Smooth muscle cell (in vitro differentiated cells): ENCODE measurements at regions not wholly inside any gene's neighbourhood (a gene's known extent, or its start where the extent isn't known, plus 50 kb on each side); places are given as distances from the start of the nearest gene placed in this dataset.

Experiments used
- DNase-seq: peaks from one replicate; lab custom pipeline; 2025; ENCODE audit not compliant: unreplicated experiment; lab: John Stamatoyannopoulos, UW
- H2AFZ ChIP-seq: fragments of 200-600 bp; sonication (generic); 2 replicates; pipeline ENCODE4 v1.6.0; 2016; ENCODE audit warnings: antibody characterized with exemption, low read depth, mild to moderate bottlenecking
- H3F3A ChIP-seq: fragments of 200-600 bp; sonication (generic); 2 replicates; pipeline ENCODE4 v1.6.0; 2017; ENCODE audit warnings: antibody characterized with exemption, low read depth
- H3K27ac ChIP-seq: fragments of 200-600 bp; sonication (generic); 2 replicates; pipeline ENCODE4 v1.5.1; 2016; ENCODE audit warnings: low read depth, mild to moderate bottlenecking
- H3K27me3 ChIP-seq: fragments of 200-600 bp; sonication (generic); 2 replicates; pipeline ENCODE4 v1.6.1; 2016; ENCODE audit warnings: low read depth, mild to moderate bottlenecking
- H3K36me3 ChIP-seq: fragments of 200-600 bp; sonication (generic); 2 replicates; pipeline ENCODE4 v1.5.1; 2016; ENCODE audit warnings: low read depth
- H3K4me1 ChIP-seq: fragments of 200-600 bp; sonication (generic); 2 replicates; pipeline ENCODE4 v1.5.1; 2016; ENCODE audit warnings: low read depth
- H3K4me2 ChIP-seq: fragments of 200-600 bp; sonication (generic); 2 replicates; pipeline ENCODE4 v1.6.0; 2016; ENCODE audit warnings: mild to moderate bottlenecking
- H3K4me3 ChIP-seq: fragments of 200-600 bp; sonication (generic); 2 replicates; pipeline ENCODE4 v1.5.1; 2016; ENCODE audit warnings: mild to moderate bottlenecking
- H3K79me2 ChIP-seq: fragments of 200-600 bp; sonication (generic); 2 replicates; pipeline ENCODE4 v1.6.0; 2016; ENCODE audit warnings: low read depth, mild to moderate bottlenecking
- H3K9ac ChIP-seq: fragments of 200-600 bp; sonication (generic); 2 replicates; pipeline ENCODE4 v1.6.0; 2016; ENCODE audit warnings: low read depth
- H3K9me3 ChIP-seq: fragments of 200-600 bp; sonication (generic); replicated peaks from 2 replicates; pipeline ENCODE4 v1.5.1; 2016; ENCODE audit warnings: low read depth
- H4K20me1 ChIP-seq: fragments of 200-600 bp; sonication (generic); 2 replicates; pipeline ENCODE4 v1.6.0; 2016; ENCODE audit warnings: low read depth
- CTCF ChIP-seq: fragments of 200-600 bp; sonication (generic); IDR thresholded peaks from 2 replicates; pipeline ENCODE4 v1.5.1; 2017; ENCODE audit warnings: borderline replicate concordance, mild to moderate bottlenecking, antibody characterized with exemption; ENCODE audit not compliant: insufficient read depth, poor library complexity, severe bottlenecking
- WGBS: methylation state at CpG from one replicate; pipeline ENCODE4 v1.1.7; 2016; ENCODE audit warnings: low lambda C conversion rate; 5-methylcytosine and 5-hydroxymethylcytosine counted together

- Histone ChIP-seq H3K36me3 (no peaks in the 10 kb centered on the region), H3K9ac (no peak overlapping the region), H3K79me2 (no peaks in the 10 kb centered on the region), H3F3A (no peaks in the 10 kb centered on the region), H4K20me1 (no peaks in the 10 kb centered on the region), H3K27ac (no peak overlapping the region), H3K4me1 (no peaks in the 10 kb centered on the region), H3K4me3 (no peak overlapping the region), H3K4me2 (no peak overlapping the region), H3K9me3 (no peaks in the 10 kb centered on the region), H3K27me3 (no peaks in the 10 kb centered on the region), H2AFZ (no peak overlapping the region)
- no peak for TF ChIP-seq CTCF
- 58% methylated on average over 6 of the region's 6 CpGs for WGBS
- no peak for DNase-seq
These were observed 182.7 kb upstream of the SNX19 start for GRCh38 chr11:131099013-131099412.

- 75% methylated on average over 1 of the region's 1 CpG for WGBS
- no peak overlapping the region for H3K4me3 ChIP-seq
- H3K4me2 ChIP-seq: no peak overlapping the region
- H3F3A ChIP-seq: no peaks in the 10 kb centered on the region
- H3K9me3 ChIP-seq: no peaks in the 10 kb centered on the region
- no peaks in the 10 kb centered on the region for H4K20me1 ChIP-seq
- TF ChIP-seq CTCF: no peak
- no peak for DNase-seq
- no peak overlapping the region for H2AFZ ChIP-seq
- H3K4me1 ChIP-seq: no peaks in the 10 kb centered on the region
- H3K9ac ChIP-seq: no peak overlapping the region
- no peaks in the 10 kb centered on the region for H3K36me3 ChIP-seq
- H3K27me3 ChIP-seq: no peaks in the 10 kb centered on the region
- H3K27ac ChIP-seq: no peak overlapping the region
- no peaks in the 10 kb centered on the region for H3K79me2 ChIP-seq
These were observed 183.5 kb upstream of the SNX19 start for GRCh38 chr11:131099746-131100145.

GRCh38 chr11:131108760-131109159, 192.5 kb upstream of the SNX19 start:
- no peaks in the 10 kb centered on the region for H3F3A ChIP-seq
- WGBS: 4% methylated on average over 1 of the region's 1 CpG
- no peaks in the 10 kb centered on the region for H3K9me3 ChIP-seq
- DNase-seq: no peak
- H3K36me3 ChIP-seq: no peaks in the 10 kb centered on the region
- no peaks in the 10 kb centered on the region for H3K4me1 ChIP-seq
- no peaks in the 10 kb centered on the region for H3K79me2 ChIP-seq
- no peaks in the 10 kb centered on the region for H3K27me3 ChIP-seq
- no peaks in the 10 kb centered on the region for H4K20me1 ChIP-seq
- H2AFZ ChIP-seq: no peak overlapping the region
- H3K4me3 ChIP-seq: no peak overlapping the region
- no peak overlapping the region for H3K4me2 ChIP-seq
- no peak for TF ChIP-seq CTCF
- peak overlapping the region; percentile 41 for H3K9ac ChIP-seq
- H3K27ac ChIP-seq: peak overlapping the region; percentile 83

- no peaks in the 10 kb centered on the region for H3K9me3 ChIP-seq
- DNase-seq: no peak
- no peak overlapping the region for H3K4me2 ChIP-seq
These were observed 193.0 kb upstream of the SNX19 start for GRCh38 chr11:131109257-131109656.

More at GRCh38 chr11:131109257-131109656, 193.0 kb upstream of the SNX19 start:
- H3F3A ChIP-seq: no peaks in the 10 kb centered on the region
- H3K9ac ChIP-seq: peak overlapping the region; percentile 41
- H3K4me3 ChIP-seq: no peak overlapping the region
- H4K20me1 ChIP-seq: no peaks in the 10 kb centered on the region
- peak overlapping the region; percentile 83 for H3K27ac ChIP-seq
- H3K4me1 ChIP-seq: no peaks in the 10 kb centered on the region
- H3K27me3 ChIP-seq: no peaks in the 10 kb centered on the region
- no peak for TF ChIP-seq CTCF
- H2AFZ ChIP-seq: no peak overlapping the region
- no peaks in the 10 kb centered on the region for H3K79me2 ChIP-seq
- no peaks in the 10 kb centered on the region for H3K36me3 ChIP-seq
- 18% methylated on average over 4 of the region's 4 CpGs for WGBS
